ENCODE measurements at regions not wholly inside any gene's neighbourhood (a gene's known extent, or its start where the extent isn't known, plus 50 kb on each side); places are given as distances from the start of the nearest gene placed in this dataset.

- H3K36me3 Mint-ChIP-seq (ENCODE audit: insufficient read depth, unreplicated experiment), result no peaks in the 10 kb centered on the region
- H3K4me1 Mint-ChIP-seq (ENCODE audit: low read depth, unreplicated experiment), result no peaks in the 10 kb centered on the region
- H3K27me3 Mint-ChIP-seq (ENCODE audit: unreplicated experiment), result no peaks in the 10 kb centered on the region
- CTCF ChIA-PET, result no interaction called here
- no peak for TF ChIP-seq CTCF (IDR thresholded peaks at IDR 0.05; ENCODE audit: unreplicated experiment)
- H3K27ac Mint-ChIP-seq (ENCODE audit: unreplicated experiment), result no peak overlapping the region
- no peaks in the 10 kb centered on the region for H3K9me3 Mint-ChIP-seq (ENCODE audit: low read depth, unreplicated experiment)
- no TSS peak for BruUV-seq (replicated peaks)
- intact Hi-C loops (cut with micrococcal nuclease; ENCODE audit: unreplicated experiment), result no loop called here
- no peak overlapping the region for H3K4me3 Mint-ChIP-seq (ENCODE audit: low read depth, unreplicated experiment)
- no peak for DNase-seq
Observed at GRCh38 chr7:88431882-88432281, 125.2 kb upstream of the STEAP4 start.

DNA sequence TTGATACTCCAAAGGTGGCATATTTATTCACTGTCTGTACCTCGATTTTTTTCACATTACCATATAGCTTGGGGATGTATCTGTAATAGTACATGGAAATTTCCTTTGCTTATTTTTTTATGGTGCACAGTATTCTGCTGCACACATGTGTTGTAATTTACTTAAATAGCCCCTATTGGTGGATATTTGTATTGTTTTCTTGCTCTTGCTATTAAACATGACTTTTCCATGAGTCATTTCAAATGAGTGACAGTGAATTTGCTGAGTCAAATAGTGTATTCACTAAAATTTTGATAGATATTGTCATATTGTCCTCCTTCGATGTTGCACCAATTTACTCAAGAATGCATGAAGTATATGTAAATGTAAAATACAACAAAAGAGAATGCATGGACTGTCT lies 122.7 kb upstream of the STEAP4 start:
- H3K36me3 Mint-ChIP-seq (ENCODE audit: insufficient read depth, unreplicated experiment), result no peaks in the 10 kb centered on the region
- H3K9me3 Mint-ChIP-seq (ENCODE audit: low read depth, unreplicated experiment), result no peaks in the 10 kb centered on the region
- no peak for TF ChIP-seq CTCF (IDR thresholded peaks at IDR 0.05; ENCODE audit: unreplicated experiment)
- intact Hi-C loops (cut with micrococcal nuclease; ENCODE audit: unreplicated experiment), result no loop called here
- no peak for DNase-seq
- no peak overlapping the region for H3K27ac Mint-ChIP-seq (ENCODE audit: unreplicated experiment)
- no peaks in the 10 kb centered on the region for H3K27me3 Mint-ChIP-seq (ENCODE audit: unreplicated experiment)
- H3K4me3 Mint-ChIP-seq (ENCODE audit: low read depth, unreplicated experiment), result no peak overlapping the region
- CTCF ChIA-PET, result no interaction called here
- BruUV-seq (replicated peaks), result no TSS peak
- no peaks in the 10 kb centered on the region for H3K4me1 Mint-ChIP-seq (ENCODE audit: low read depth, unreplicated experiment)

- Mint-ChIP-seq H3K4me1 (ENCODE audit: low read depth, unreplicated experiment) (no peaks in the 10 kb centered on the region), H3K27me3 (ENCODE audit: unreplicated experiment) (no peaks in the 10 kb centered on the region), H3K36me3 (ENCODE audit: insufficient read depth, unreplicated experiment) (no peaks in the 10 kb centered on the region), H3K27ac (ENCODE audit: unreplicated experiment) (no peak overlapping the region), H3K9me3 (ENCODE audit: low read depth, unreplicated experiment) (no peaks in the 10 kb centered on the region), H3K4me3 (ENCODE audit: low read depth, unreplicated experiment) (no peak overlapping the region)
- no peak for TF ChIP-seq CTCF (IDR thresholded peaks at IDR 0.05; ENCODE audit: unreplicated experiment)
- CTCF ChIA-PET, result no interaction called here
- intact Hi-C loops (cut with micrococcal nuclease; ENCODE audit: unreplicated experiment), result no loop called here
- no TSS peak for BruUV-seq (replicated peaks)
- DNase-seq, result no peak
Observed at GRCh38 chr7:88402529-88402928, 95.8 kb upstream of the STEAP4 start.

DNA sequence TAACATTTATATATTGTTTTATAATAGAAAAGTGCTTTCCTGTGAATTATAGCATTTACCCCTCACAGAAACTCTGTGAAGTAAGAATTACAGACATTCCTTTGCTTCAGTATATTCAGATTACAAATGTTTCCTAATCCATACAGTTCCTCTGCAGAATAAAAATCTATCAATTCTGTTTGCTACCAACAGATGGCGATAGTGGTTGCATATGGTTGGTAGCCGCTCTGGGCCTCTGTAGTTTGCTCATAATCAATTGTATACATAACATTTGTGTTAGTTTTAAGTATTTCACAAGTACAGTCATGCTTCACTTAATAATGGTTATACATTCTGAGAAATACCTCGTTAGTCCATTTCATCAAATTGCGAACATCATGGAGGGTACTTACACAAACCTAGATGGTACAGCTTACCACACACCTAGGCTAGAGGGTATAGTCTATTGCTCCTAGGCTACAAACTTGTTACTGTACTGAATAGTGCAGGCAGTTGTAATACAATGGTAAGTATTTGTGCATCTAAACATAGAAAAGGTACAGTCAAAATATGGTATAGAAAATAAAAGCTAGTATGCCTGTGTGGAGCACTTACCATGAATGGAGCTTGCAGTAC lies 94.4 kb upstream of the STEAP4 start:
- Mint-ChIP-seq H3K4me3 (ENCODE audit: low read depth, unreplicated experiment) (no peak overlapping the region), H3K27me3 (ENCODE audit: unreplicated experiment) (no peaks in the 10 kb centered on the region), H3K36me3 (ENCODE audit: insufficient read depth, unreplicated experiment) (no peaks in the 10 kb centered on the region), H3K27ac (ENCODE audit: unreplicated experiment) (no peak overlapping the region), H3K4me1 (ENCODE audit: low read depth, unreplicated experiment) (no peaks in the 10 kb centered on the region), H3K9me3 (ENCODE audit: low read depth, unreplicated experiment) (no peaks in the 10 kb centered on the region)
- DNase-seq, result no peak
- intact Hi-C loops (cut with micrococcal nuclease; ENCODE audit: unreplicated experiment), result no loop called here
- TF ChIP-seq CTCF (IDR thresholded peaks at IDR 0.05; ENCODE audit: unreplicated experiment), result peak; percentile 23
- CTCF ChIA-PET, result no interaction called here
- no TSS peak for BruUV-seq (replicated peaks)

All from Calu3 (cell line).